ENCODE measurements at regions not wholly inside any gene's neighbourhood (a gene's known extent, or its start where the extent isn't known, plus 50 kb on each side); places are given as distances from the start of the nearest gene placed in this dataset.
"Not testable (repeated sequence)": the region's sequence is repeated elsewhere in the genome, so short reads cannot be mapped to it uniquely, and the experiment has no call there.

DNA sequence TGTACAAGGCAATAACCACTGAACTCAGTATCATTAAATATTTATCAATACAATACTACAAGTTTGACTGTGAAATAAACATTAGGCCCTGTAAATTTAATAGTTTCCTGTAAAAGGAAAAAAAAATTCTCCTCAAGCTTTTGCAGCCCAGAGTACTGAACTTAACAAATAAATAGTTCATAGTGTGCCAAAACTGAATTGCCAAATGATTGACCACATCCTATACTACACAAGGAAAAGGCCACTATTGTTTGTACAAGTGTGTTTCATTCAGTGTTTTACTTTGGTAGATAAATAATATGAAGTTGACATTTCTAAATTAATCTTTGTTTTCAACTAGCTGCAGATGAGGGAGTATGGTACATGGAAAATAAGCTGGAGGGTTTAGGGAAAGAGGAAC, 379.6 kb downstream of the FLRT2 start:
- DNase-seq, result no peak

DNA sequence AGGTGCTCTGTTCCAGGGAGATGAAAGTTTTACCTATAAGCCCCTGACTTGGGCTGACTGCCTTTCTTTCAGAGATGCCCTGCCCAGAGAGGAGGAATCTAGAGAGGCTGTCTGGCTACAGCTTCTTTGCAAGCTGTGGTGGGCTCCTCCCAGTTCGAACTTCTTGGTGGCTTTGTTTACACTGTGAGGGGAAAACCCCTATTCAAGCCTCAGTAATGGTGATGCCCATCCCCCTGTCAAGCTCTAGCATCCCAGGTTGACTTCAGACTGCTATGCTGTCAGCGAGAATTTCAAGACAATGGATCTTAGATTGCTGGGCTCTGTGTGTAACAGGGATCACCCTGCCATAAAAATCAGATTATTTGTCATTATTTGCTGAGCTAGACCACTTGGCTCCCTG, 377.6 kb downstream of the FLRT2 start:
- DNase-seq, result no peak

DNA sequence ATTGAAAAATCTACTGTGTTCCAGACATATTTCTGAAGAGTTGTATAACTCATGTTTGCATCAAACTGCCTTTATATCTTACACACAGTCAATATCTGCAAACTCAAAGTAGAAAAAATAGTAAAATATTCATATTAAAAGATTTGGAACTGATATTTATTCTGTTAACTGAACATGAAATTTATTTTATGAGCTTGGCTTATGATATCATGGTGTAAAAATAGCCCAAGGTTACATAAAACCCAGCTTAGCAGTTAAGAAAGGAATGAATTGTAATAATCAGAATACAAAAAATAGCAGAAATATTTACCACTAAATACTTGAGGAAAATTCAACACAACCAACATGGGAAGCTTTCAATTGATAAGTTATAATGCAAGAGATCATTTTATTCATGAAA, 367.9 kb downstream of the FLRT2 start:
- no peak for DNase-seq

DNA sequence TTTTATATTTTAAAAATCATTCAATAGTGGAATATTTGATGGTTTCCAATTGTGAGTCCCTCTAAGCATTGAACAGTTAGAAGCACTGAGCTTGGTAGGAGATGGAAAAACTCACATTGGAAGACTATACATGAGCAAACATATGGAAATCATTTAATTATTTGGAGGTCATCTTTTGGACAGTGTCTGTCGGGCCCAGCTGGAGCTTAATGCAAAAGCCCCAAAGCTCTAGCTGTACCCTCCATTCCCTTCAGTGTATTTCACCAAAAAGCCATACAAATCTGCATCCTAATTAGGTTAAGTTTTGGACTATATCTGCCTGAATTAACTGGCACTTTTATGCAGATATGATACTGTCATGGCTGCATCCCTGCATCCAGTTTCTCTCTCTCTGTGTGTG, 365.7 kb downstream of the FLRT2 start:
- no peak for DNase-seq

DNA sequence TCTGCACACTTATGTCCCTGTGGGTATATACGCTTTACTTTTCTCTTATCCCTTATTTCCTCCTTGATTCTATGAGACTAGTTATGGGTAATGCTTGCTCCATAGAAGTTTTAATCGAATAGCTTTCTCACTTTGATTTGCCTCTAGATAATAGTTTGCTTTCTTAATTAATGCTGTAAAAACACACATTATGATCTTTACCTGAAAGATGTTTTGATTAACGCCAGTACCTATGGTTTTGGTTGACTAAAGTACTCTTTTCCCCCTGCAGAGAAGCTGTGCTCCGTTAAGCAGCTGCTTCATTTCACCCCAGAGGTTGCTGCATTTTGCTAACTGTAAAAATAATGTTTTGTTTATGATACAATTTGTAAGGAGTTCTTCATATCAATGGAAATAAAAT, 362.3 kb downstream of the FLRT2 start:
- no peak for DNase-seq

DNA sequence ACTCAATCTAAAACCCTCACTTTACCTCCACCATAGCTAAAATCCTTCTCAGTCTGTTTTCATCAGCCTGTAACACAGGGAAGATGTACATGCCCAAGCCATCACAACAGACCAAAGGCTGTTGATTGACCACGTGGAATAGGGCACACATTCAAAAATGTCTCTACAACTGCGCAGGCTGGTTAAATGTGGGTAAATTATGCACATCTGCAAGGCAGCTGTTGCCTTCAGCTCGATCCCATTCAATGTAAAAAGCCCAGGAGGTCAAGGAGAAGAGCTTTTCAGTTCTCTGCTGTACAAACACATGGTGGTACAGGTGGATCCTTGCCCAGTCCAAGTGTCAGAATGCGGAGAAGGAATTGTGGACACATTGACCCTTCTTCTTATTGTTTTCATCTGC, 354.0 kb downstream of the FLRT2 start:
- no peak for DNase-seq

DNA sequence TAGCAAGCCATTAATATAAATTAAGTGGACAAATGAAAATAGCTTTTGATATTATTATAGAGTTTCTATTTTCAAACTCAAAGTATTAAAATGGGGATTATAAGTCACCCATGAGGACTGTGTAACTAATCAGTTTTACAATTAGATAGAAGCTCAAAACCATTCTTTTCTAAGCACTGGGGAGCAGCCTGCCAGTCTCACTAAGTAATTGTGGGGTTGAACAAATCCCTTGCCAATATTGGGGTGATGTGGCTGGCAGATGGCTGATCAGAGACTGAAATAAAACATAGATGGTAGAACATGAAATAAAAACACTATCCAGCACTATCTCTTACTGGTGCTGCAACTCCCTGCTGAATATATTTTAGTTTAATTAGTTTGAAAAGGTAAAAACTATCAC, 353.2 kb downstream of the FLRT2 start:
- no peak for DNase-seq

DNA sequence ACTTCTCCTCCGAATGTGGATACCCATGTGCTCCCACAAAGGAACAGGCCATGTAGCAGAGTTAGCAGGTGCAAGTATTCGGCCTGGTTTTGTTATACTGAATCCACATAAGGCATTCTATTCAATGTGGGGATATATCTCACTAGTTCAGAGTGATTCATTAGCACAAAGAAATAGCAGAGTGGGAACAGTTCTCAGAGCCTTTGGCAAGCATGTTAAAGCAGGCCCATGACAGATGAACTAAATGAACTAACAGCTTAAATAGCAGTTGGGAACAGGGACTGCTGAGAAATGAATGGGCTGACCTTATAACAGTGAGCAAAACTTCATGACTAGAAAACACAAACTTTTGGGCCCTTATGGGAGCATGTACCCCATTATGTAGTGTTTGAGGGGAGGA, 352.0 kb downstream of the FLRT2 start:
- DNase-seq, result no peak

DNA sequence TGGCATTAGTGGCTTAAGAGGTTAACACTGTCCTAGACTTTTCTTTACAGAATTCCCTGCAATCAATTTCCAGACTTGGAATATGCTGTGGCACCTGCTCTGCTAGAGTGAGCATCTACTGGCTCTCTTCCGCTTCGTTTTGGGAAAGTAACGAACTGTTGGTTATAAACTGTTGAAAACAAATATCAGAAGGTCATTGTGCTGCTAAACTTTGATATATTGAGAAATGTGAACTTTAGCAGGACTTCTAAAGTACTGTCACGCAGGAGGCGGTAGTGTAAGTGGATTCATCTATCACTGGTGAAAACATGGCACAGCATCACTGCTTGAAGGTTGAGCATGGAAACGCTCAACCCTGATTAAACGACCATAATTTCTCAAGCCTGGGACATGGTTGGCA, 348.9 kb downstream of the FLRT2 start:
- DNase-seq, result no peak

DNA sequence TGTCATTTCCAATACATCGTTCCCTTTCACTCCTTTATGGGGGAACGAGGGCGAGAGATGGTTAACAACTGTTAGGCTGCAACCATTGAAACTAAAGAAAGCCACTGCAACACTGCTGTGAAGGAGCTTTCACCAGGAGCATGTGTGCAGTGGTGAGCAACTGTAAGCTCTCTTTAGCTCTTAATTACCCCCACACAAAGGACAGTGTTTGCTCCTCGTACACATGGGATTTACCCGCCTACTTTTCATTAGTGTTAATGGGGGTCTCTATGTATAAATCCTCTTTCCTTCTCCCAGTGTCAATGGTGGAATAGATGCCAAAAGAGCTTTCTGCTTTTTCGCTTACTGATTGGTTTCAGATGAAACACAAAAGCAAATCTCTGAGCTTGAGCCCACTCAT, 343.1 kb downstream of the FLRT2 start:
- DNase-seq, result no peak

DNA sequence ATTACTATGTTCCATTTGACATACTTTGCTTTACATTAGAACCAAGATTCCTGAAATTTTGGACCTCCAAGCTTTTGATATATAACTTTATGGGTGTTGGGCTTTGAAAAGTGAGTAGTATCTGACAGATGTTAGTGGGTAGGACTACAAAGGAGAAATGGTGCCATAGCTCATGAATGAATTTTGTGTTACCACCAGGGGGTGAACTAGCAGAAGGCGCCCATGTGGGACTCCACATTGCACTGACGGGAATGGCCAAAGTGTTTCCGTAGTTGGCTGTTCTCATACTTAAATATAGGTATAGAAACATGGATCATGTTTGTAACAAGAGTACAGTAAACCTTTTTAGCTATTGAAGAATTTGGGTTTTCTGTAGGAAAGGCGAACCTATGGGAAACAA, 337.5 kb downstream of the FLRT2 start:
- no peak for DNase-seq

DNA sequence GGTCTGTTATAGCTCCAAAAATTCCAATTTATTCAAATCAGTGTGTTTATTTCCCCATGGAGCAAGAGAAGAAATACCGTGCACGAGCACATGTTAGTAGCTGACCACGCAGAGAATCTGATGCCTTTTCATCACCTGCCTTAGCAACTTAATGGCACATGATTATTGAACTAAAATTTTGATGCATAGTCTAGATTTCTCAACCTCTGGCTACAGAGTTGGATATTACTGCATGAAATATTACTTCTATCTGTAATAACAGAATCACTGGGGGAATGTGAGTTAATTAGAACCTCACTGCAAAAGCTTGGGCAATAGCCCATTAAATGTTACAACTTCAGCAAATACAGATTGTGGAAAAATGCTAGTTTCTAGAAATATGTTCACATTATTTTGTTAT, 335.8 kb downstream of the FLRT2 start:
- DNase-seq, result no peak

DNA sequence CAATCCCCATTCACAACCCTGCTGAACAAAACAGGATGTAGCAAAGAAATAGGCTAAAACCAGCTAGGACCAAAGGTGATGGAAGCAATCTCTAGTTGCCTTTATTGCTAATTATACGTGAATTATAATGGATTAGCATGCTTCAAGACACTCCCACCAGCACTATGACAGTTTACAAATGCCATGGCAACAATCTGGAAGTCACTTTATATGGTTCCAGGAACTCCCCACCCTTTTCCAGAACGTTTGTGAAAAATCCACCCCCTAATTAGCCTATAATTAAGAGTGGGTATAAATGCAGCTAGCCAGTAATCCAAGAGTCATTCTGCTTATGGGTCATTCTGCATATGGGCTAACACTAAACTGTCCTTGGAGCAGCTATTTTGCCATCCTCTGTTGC, 328.7 kb downstream of the FLRT2 start:
- DNase-seq, result no peak

DNA sequence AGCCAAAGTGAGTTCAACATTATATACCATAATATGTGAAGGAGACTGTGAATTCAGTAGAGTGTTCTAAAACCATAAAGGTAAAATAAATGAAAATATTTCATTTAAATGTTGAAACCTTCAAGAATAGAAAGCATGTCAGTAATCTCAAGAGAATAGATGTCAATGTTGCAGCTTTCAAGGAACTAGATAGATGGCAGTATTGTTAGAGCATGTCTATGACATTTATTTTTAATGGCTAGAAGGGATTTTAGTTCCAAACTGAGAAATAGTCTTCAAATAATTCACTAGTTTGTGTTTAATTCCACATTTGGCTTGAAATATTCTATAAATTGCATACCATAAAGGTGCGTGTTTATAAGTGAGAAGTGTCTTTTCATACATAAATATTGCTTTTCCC, 326.5 kb downstream of the FLRT2 start:
- no peak for DNase-seq

DNA sequence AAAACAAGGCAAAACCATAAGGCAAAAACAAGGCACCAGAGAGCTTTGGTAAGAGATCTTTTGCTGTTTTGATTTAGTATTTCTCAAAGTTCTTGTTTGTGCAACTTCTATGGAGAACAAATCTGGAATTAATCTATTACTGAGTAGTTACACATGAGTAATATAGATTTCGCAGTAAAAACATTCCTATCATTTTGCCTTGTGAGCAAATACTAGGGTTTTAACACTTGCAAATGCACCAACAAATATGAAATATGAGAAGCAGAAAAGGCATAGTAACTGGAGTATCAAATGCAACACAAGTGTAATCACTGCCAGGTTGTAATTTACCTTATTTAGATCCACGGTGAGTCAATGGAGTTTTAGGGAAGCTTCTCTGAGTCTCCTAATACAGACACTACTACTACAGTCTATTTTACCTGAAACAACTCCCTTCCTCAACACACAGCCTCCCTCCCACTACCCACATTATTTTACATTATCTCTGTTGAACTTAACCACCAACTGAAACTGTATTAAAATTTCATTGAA, 324.1 kb downstream of the FLRT2 start:
- DNase-seq, result no peak

DNA sequence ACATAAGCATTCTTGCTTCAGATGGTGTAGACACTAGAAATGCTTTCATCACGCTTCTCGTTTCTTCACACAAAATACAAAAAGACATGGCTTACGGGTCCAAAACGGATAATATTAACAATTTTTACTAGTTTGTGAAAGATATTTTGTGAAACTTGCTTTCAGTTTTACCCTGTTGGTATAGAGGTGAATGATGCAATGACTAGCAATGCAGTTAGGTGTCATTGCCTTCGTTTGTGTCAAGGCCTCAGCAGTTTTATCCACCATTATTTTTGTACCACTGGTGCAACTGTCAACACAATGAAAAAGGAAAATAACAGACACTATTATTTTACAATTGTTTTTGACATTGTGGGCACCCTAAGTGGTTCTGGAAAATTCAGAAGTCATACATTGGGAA, 323.0 kb downstream of the FLRT2 start:
- DNase-seq, result no peak

DNA sequence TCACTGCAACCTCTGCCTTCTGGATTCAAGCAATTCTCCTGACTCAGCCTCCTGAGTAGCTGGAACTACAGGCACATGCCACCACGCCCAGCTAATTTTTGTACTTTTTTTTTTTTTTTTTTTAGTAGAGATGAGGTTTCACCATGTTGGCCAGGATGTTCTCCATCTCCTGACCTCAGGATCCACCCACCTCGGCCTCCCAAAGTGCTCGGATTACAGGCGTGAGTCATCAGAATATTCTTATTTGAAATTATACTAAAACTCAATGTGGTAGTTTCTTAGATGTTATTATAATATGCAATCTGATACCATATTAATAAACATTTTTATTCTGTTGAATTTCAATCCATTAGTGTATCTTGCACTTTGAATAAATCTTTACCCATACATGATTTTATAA, 322.2 kb downstream of the FLRT2 start:
- DNase-seq, result not testable (repeated sequence)

DNA sequence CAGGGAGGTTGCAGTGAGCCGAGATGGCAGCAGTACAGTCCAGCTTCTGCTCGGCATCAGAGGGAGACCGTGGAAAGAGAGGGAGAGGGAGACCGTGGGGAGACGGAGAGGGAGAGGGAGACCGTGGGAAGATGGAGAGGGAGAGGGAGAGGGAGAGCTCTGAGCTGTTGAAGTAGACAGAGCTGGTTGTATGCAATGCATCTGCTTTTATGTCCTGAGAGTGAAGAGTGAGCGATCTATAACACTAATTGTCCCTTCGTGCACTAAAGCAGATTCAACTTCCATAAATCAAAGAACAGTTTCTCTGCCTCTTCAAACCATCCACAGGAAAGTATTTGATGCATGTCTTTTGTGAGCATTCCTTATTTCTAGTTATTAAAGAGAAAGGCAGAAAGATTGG, 300.6 kb downstream of the FLRT2 start:
- not testable (repeated sequence) for DNase-seq

DNA sequence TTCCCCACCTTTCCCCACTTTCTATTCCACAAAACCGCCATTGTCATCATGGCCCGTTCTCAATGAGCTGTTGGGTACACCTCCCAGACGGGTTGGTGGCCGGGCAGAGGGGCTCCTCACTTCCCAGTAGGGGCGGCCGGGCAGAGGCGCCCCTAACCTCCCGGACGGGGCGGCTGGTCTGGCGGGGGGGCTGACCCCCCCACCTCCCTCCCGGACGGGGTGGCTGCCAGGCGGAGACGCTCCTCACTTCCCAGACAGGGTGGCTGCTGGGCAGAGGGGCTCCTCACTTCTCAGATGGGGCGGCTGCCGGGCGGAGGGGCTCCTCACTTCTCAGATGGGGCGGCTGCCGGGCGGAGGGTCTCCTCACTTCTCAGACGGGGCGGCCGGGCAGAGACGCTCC, 299.7 kb downstream of the FLRT2 start:
- not testable (repeated sequence) for DNase-seq

DNA sequence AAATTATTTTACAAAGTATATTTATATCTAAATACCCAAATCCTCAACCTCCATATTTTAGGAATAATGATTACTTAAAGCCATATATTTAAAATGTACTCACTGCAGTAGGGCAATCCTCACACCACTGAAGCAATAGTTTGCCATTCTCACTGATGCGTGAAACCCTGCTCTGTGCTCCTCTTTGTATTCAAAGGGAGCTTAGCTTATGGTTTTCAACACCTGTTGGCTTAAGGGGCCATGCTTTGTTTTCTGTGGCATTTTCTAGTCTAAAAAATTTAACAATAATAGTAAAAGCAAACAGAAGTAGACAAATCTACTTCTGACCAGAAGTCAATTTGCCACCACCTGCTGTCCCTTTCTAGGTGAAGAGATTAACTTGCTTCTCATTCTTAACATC, 294.6 kb downstream of the FLRT2 start:
- DNase-seq, result no peak

DNA sequence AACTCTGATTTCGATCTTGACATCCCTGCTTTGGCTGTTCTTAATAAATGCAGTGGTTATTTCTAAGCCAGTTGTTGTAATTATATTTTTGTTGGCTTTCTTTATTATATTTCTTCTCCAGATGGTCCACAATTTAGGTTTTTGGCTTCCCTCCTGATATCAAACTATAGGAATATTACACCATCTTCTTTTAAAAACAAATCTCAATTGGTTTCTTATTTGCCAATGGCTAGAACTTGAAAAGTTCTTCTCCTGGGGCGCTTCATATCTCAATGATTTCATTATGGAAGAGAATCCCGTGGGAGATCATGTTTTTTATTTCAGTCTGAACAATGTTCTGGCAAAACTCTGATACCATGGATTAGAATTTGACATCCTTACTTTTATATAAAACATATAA, 292.3 kb downstream of the FLRT2 start:
- DNase-seq, result no peak

DNA sequence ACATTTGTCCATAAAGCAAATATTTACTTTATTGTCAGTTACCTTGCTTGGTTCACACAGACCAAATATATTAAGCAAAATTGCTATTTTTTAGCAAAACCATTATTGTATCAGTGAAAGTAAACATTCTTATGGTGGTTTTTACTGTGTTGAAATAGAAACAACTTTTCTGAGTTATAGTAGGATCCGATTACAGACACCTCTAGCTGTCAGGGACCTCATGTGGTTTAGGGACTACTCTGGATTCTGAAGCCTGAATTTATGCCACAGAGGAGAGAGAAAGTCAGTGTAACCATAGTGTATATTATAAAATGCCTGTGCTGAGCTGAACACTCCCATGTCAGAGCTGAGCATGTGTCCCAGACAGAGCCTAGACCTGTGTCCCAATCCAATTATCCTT, 287.5 kb downstream of the FLRT2 start:
- no peak for DNase-seq

DNA sequence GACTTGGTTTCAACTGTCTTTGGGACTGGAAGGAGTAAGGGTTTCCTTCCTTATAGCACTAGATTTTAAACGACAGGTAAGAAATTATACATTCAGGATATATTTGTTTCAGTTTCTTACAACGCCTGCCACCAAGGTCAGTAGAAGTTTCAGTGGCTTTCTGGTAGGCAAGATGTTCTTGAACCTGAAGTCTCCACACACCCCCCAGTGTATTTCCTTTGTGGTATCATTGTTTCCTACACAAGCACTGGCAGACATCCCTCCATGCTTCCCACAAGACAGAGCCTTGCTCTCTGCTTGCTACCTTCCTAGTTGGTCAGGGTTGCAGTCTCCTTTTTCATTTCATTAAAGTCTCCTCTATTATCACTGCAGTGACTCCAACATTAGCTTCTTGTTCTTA, 283.1 kb downstream of the FLRT2 start:
- no peak for DNase-seq

DNA sequence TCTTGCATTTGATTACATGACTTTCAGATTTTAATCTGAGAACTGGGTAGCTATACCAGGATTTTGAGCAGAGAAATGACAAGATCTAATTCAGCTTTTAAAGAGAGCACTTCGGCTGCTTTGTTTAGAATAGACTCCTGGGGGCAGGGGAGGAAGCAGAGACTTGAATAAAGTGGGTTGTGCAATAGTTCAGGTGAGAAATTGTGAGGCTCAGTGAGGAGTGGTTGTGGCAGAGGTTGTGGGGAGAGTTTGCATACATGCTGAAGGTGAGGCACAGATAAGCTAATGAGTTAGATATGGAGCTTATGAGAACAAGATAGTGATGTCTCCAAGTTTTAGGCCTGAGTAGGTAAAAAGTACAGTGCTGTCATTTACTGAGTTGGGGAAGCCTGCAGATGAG, 281.4 kb downstream of the FLRT2 start:
- DNase-seq, result no peak

DNA sequence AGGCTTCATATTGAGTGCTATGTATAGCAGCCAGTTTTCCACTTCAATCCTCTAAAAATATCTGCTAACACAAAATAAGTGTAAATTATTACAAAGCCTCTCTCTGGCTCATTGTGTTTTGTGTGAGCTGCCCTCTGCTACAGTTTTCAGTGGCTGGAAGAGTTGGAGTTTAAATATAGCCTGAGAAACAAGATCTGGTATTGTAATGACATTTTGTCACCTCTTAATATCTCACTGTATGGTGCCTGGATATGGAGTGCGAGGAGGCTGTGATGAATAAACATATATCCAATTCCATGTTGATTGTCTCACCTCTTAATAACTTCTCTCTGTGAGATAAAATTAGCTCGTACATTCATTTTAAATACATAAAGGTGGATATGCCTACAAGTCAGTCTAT, 269.7 kb downstream of the FLRT2 start:
- no peak for DNase-seq

DNA sequence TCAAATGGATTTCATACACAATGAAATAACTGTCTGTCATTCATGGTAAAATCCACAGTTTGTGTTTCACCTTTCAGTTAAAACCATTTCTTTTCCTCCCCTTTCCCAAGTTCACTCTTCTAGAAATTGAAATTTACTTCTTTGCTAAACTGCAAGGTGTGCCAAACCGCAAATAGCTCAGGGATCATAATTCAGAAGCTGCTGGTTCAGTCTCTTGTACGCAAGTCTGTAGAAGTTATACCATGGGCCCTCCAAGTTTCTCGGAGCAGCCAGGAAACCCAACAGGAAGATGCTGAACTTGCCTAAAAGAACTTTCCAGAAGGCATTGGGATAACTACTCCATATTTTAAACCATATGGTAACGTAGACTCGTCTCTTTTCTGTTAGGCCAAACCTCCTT, 268.9 kb downstream of the FLRT2 start:
- DNase-seq, result no peak
